ENCODE measurements at regions not wholly inside any gene's neighbourhood (a gene's known extent, or its start where the extent isn't known, plus 50 kb on each side); places are given as distances from the start of the nearest gene placed in this dataset.

DNA sequence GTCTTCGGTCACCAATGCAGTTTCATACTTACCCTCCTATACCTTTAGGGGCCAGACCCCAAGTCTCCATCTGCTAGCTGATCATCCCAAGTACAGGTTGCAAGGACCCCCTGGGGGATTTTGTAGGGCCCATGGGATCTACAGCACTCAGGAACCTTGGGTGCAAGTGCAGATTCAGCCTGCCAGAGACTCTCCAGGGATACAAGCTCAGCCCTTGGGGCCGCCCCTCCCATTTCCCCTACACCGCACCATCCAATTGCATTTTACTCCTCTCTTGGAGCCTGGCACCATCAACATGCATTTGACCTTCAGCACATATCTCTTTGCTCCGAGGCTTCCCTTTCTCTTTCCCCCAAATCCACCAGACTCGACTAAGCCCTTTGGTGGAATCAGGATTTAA lies 154.7 kb upstream of the ZNF536 start:
- TF ChIP-seq EP300 (IDR thresholded peaks at IDR 0.05; ENCODE audit: borderline replicate concordance in 1 of 2, control insufficient read depth in 1 of 2, low read depth in 2 of 2, low read length in 2 of 2), result no peak
- TF ChIP-seq, protein P1, sequence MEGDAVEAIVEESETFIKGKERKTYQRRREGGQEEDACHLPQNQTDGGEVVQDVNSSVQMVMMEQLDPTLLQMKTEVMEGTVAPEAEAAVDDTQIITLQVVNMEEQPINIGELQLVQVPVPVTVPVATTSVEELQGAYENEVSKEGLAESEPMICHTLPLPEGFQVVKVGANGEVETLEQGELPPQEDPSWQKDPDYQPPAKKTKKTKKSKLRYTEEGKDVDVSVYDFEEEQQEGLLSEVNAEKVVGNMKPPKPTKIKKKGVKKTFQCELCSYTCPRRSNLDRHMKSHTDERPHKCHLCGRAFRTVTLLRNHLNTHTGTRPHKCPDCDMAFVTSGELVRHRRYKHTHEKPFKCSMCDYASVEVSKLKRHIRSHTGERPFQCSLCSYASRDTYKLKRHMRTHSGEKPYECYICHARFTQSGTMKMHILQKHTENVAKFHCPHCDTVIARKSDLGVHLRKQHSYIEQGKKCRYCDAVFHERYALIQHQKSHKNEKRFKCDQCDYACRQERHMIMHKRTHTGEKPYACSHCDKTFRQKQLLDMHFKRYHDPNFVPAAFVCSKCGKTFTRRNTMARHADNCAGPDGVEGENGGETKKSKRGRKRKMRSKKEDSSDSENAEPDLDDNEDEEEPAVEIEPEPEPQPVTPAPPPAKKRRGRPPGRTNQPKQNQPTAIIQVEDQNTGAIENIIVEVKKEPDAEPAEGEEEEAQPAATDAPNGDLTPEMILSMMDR (IDR thresholded peaks at IDR 0.05 in 2 of 3, conservative IDR thresholded peaks at IDR 0.05 in 1 of 3; ENCODE audit: control insufficient read depth in 2 of 3, extremely low read depth in 1 of 3, insufficient read depth in 1 of 3, low read depth in 3 of 3, low read length in 3 of 3), result no peak
- TF ChIP-seq POLR2A (IDR thresholded peaks at IDR 0.05; ENCODE audit: low read depth, low read length), result no peak
- no peak for TF ChIP-seq EED (IDR thresholded peaks at IDR 0.05; ENCODE audit: low read depth)
